NCI-H1930 (cell line): ENCODE measurements at regions not wholly inside any gene's neighbourhood (a gene's known extent, or its start where the extent isn't known, plus 50 kb on each side); places are given as distances from the start of the nearest gene placed in this dataset.

ENCODE experiments used
- DNase-seq, 2 experiments: peaks; one replicate each; lab custom pipeline; 2025; lab: John Stamatoyannopoulos, UW

DNA sequence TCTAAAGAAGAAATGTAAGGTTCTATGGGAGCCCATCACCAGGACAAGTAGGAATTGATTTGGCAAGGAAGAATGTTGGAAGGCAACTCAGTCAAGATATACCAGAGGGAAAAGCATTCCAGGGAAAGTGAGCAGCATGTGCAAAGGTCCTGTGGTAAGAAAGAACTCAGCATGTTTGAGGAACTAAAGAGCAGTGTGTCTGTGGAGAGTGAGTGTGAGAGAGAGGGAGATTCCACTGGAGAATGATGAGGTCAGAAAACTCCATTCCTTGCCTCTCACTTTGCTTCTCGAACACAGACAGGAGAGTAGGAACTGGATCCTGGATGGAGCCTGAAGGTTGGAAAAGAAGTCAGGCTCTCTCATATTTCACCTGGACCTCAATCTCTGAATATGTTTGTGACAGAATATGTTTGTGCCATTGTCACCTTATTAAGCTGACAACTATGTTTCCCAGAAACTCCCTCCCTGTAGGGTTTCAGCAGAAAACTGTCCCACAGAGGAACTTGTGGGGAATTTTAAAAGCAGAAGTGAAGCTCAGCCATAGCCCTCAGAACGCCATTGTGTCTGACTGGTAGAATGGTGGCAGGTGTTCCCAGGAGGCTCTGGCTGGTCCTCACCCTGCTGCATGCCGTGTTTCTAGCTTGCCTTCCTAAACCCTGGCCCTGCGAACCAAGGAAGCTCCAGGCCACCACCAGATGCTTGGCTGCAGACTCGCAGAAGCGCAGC, 382.4 kb upstream of the XYLT1 start:
- no peak for DNase-seq

DNA sequence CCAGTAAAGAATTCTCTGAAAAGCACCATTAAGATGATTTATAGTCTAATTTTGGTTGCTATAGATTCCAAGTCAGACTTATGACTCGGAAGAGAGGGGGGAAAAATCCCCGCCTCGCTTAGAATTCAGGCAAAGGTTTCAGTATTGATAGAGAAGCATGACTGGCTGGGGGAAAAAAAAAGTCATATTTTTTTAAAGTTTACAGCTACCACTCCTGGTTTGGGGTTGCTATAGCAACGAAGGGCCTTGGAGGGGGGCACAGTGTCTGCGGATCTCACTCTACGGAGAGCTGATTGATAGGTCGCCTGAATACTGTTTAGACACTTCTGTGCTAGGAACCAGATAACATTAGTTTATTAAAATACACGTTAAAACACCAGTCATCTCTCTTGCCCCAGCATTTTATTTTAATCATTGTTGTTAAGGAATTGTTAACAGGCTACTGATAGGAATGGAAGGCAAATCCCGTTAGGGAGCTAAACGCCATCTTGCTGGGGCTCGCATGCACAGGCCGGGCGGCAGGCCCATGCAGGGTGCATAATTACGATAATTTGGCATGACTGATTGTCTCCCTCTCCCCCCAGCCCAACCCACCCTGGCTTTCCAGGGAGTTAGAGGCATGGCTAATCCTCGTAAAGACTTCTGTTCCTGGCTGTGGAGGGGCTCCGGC, 380.0 kb upstream of the XYLT1 start:
- DNase-seq, result no peak

DNA sequence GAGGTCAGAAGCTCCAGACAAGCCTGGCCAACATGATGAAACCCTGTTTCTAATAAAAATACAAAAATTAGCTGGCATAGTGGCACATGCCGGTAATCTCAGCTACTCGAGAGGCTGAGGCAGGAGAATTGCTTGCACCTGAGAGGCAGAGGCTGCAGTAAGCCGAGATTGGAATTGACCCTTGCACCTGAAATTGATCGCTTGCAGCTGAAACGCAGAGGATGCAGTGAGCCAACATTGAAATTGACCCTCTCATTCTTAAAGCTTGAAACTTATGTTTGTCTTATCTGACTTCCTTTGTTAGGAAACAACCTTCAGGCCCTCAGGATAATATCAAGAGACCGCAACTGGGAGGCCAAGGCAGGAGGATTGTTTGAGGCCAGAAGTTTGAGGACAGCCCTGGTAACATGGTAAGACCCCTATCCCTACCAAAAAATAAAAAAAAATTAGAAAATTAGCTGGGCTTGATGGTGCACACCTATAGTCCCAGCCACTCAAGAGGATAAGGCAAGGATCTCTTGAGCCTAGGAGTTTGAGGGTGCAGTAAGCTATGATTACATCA, 376.6 kb upstream of the XYLT1 start:
- DNase-seq, result no peak

DNA sequence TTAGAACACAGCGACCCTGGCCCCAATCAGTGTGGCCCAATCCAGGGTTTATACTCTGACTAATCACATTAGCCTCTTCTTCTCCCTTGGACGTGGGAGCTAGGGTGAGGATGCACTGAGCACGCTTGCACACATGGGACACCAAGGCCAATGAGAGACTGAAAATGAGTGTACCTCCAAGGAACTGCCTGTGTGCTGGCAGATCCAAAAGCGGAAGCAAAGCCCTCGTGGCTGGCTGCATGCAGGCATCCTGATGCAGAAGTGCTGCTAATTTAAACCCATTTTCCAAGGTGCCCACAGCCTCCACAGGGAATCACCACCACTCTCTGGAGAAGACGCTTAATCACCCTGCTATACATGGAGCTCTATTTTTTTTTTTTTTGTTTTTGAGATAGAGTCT, 375.3 kb upstream of the XYLT1 start:
- DNase-seq, result no peak

DNA sequence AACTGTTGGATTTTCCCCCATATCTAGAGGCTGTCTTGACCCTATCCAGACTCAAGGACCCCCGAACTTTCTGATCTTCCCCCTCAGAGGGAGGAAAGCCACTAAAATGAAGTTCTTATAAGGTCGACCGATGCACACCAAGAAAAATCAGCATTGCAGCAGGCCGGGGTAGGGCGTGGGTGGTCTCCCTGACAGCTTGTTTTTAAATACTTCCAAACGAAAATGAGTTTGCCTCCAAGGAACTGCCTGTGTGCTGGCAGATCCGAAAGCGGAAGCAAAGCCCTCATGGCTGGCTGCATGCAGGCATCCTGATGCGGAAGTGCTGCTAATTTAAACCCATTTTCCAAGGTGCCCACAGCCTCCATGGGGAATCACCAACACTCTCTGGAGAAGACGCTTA, 374.3 kb upstream of the XYLT1 start:
- DNase-seq, result no peak

DNA sequence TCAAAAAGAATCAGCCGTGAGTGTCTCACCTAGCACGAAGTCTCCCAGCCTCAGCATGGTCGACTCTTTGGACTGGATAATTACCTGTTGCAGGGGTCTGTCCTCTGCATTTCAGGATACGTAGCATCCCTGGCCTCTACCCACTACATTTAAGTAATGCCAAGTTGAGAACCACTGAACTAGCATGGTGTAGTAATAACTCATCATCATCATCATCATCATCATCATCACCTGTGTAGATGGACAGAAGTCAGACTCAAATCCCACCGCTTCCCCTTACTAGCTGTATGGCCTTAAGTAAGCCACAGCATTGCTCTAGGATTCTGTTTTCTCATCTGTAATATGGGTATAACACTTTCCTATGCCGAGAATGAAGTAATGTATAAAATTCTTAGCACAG, 373.1 kb upstream of the XYLT1 start:
- DNase-seq, result no peak

DNA sequence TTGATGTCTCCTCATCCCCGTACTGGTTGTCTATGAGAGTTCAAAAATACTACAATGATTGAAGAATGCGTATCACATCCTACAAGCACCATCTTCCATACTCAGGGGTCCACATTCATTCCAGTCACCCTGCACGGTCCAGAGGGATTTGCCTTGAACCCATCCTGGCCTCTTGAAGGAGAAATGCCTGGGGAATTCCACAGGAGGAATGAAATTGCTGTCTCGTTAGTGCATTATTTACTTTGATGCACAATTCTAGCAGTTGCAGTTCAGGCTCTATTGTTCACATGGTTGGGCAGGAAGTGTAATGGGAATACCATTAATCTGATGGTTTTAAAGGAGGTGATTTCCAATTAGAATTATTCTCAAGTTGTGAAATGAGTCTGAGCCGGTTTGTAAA, 369.1 kb upstream of the XYLT1 start:
- DNase-seq, result no peak

DNA sequence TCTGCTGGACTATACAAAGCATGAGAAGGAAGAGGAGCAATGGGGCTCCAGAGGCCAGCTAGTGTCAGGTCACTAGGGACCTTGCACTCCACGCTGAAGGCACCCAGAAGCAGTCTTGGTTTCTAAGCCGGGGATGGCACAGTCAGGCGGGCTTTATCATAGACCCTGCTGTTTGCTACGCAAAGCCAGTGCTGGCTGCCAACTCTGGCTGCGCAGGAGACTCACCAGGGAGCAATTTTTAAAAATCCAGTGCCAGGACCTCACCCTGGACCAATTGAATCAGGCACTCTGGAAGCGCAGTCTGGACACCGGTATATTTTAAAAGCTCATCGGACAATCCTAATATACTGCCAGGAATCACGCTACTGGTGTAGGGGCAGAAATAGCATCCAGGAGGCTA, 368.5 kb upstream of the XYLT1 start:
- DNase-seq, result no peak

DNA sequence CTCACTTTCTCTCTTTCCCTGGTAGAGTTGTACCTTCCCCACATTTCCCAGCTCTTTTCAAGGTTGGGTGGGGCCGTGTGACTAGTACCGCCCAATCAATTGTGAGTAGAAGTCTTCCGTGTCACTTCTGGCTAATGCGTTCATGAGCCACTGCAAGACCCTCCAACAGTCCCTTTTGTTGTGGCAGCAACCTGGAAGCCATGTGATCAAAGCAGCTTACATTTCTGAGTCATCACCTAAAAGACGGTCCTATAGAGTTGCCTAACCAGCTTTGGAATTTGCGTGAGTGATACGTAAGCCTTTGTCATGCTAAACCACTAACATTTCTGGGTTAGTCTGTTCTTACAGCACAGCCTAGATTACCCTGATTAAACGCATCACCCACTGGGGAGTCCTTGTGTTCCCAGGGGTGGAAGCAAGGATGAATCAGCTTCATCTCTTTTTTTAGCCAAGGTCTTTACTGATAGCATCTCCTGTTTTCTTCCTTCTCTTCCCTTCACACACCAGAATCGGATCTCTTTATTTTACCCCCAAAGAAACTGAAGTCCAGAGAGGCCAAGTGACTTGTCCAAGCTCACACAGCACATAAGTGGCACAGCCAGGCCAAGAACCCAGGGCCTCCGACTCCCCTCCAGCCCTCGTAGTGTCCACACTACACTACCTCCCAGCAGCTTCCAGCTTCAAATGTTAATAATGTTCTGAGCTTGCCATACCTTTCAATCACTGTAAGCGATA, 366.3 kb upstream of the XYLT1 start:
- no peak for DNase-seq

DNA sequence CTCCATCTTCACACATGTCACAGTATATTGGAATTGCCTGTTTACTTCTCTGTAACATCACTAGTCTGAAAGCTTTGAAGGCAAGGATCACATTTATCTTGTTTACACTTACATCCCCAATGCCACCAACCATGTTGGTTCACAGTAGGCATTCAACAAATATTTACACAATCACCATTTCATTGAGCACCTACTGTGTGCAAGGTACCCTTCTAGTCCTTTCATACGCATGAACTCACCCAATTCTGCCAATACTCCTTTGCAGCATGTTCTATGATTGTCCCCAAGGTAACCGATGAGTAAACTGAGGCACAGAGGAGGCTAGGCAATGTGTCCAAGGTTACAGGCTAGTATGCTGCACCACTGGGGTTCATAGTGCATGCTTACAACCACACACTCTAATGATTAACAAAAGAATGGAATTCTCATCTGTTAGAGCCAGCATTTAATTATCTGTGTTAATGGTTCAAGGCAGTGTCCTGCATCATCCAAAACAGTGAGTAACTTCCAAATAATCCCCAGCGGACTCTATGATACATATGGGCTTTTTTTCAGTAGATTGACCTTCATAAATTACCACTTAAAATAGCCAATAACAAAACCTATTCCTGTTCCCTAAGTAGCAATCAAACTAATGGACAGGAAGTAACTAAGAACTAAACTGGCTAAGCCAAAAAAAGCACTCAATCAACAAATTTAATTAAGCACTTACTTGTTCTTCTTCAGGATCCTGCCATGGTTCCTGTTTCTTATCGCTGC, 364.5 kb upstream of the XYLT1 start:
- DNase-seq, result no peak

DNA sequence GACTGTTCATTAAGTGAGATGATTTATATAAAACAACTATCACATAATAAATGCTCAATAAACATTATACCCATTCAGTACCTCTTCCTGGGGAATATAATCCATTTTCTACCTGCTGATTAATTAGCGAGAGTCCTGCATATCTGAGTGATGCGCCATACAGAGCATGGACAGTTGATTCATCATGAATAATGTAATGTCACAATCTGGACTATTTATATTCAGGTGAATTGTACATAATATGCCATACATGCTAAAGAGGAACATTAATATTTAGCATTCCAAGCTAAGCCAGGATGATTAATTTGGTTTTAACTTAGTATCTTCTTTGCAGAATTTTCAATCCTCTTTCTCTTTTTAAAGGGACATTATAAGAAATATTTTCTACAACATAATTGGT, 362.0 kb upstream of the XYLT1 start:
- no peak for DNase-seq

DNA sequence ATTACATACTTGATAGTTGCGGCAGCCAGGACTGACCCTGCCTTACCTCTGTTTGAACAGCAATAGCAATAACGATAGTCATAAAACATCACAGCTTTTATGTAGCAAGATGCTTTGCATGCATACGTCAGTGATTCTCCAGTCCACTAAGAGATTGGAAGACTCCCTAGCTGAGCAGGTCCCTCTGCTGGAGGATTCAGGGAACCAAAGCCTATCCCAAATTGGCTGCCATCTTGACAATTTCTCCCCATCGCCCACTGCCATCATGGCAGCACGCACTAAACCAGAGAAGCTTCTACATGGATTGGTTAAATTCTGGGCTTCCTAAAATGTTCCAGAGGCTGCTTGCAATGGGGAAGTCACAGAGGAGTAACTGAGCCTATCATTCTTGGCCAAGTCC, 360.6 kb upstream of the XYLT1 start:
- DNase-seq, result peak in 1 of 2 experiments; percentile 9

DNA sequence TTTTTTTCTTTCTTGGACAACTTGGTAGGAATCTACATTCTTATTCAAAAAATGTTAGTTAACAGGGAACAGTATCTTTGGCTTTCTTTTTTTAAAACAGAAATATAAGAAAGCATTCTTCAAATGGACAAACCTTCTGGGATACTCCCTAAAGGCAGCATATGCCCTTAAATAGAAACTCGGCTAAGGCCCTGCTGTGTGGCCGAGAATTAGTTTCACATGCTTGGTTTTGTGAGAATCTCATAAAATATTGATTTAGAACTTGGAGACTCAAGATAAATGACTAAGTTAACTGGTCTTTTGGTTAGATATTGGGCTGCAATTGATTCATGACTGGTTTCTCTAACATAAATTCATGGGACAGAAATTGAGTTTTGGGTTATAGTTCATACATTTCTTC, 359.9 kb upstream of the XYLT1 start:
- no peak for DNase-seq

DNA sequence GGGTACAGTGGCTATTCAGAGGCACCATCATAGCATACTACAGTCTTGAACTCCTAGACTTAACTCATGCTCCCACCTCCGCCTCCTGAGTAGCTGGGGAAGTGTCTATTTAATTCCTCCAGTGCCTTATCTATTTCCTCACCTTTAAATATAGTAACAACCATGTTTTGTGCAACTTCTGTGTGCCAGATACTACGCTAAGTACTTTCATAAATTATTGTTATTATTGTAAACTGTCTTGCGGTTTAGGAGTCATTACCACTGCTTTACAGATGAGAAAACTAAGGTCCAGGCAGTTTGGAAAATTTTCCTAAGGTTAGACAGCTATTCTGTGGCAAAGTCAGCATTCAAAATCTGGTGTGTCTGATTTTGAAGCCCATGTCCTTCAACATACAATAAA, 359.1 kb upstream of the XYLT1 start:
- DNase-seq, result no peak

DNA sequence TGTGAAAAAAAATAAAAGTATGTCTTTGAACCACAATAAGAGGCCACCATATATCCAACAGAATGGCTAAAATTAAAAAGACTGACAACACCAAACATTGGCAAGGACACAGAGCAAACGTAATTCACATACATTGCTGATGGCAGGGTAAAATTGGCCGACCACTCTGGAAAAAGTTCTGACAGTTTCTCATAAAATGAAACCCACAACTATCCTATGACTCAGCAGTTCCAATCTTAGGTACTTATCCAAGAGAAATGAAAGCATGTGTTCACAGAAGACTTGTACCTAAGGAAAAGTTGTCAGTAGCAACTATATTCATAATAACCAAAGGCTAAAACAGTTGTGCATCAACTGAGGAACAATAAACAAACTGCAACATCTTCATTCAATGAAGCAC, 357.3 kb upstream of the XYLT1 start:
- DNase-seq, result no peak

DNA sequence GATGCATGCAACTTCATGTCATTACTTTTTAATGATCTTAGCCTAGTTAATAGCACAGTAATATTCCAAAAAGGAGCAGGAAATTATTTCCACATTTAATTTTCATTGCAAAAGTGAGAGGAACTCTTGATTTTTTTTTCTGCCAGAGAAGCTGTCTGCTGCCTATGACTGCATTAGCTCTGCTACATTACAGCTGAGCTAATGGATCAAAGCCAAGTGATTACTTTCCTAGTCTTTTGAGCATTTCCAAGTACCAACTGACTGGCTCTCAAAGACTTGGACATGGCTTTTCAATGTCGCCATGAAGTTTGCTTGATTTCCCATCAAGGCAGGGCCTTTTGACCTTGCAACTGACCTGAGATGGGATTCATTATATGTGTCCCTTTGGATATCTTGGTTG, 356.6 kb upstream of the XYLT1 start:
- no peak for DNase-seq

DNA sequence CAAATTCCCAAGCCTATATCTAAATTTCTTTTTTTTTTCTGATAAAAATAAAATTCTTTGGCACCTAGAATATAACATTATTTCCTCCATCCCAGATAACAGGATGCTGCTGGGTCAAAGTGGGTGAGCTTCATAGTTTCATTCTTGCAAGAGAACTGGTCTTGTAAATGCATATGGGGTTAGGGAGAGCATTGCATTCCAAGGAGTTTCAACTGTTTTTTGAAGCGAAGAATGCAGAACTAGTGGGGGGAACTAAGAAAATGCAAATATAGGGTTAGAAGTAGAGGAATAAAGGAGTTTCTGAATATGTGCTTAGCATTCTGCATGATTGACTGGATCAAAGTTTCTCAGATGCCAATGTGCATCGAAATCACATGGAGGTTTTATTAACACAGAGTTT, 347.2 kb upstream of the XYLT1 start:
- no peak for DNase-seq

DNA sequence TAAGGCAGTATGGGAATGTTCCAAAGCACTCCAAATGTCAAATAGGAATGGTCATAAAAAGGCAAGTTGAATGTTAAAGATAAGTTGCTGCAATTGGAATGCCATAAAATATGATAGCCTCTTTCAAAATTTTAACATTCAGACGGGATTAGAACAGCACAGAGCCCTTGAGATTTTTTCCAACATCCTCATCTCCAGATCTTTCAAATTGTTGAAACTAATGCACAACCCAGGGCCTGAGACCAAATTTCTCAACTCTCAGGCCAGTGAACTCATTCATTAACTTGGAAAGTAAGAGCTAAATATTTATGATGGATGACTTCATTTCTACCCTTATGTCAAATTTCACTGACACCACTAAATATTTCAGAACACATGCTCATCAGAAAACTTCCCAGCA, 346.5 kb upstream of the XYLT1 start:
- DNase-seq, result no peak

DNA sequence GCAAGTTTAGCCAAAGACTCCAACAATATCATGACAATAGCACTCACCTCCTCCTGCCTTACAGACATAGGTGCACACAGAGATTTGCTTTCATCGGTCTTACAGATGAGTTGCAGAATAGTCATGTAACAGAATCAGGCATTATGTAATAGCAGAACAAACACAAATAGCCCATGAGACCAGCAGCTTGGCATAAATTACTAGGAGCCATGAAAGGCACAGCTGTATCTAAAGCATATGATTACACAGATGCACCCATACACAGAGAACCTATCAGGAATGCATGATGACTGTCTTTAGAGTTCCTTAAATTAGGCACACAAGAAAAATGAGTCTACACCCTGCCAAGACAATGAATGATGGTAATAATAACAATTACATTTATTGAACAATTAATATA, 342.0 kb upstream of the XYLT1 start:
- DNase-seq, result no peak

DNA sequence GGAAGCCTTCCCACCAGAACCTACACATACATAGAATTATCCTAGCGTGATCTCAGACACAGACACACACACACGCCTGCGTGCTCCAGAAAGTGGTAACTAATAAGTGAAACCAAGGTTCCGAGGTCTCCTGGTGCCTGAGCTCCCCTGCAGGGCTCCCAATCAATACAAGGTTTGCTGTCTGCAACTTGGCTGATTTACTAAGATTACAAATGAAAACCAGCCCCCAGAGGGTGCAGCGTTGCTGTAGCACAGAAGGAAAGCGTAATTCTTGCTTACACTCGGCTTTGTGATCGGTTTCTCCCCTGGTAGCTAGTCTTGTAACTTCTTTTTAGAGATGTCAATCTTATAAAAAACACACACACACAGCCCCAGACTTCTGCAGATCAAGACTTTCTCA, 334.1 kb upstream of the XYLT1 start:
- DNase-seq, result no peak

DNA sequence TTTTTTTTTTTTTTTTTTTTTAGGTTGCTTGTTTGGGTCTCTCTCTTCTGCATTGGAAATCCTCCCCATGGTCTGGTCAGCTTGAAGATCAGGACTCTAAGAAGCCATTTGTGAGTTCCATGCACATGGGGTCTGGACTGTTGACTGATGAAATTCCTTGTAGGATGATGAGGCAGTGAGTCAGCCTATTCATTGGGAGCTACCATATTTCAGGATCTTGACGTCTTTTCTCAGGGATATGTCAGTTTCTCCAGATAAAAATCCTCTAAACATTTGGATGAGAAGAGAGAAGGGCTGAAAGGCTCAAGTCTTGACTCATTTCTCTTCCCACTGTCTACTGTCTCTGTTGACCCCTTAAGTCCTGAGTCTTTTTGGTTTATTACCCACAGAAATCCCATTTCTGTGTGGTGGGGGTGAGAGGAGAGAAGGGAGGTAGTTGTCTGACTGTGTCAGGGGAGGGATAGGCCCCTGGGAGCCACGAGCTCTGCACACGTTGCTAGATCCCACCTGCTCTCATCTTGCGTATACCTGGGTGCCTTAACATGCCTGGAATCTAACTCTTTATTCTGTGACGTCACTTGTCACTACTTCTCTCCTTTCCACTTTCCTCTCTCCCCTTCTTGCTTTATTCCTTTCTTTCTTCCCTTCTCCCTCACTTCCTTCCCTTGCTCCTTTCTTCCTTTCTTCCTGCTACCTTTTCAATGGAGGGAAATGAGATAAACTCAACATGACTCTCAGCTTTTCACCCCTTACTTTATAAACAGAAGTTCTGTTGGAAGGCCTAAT, 333.1 kb upstream of the XYLT1 start:
- DNase-seq, result no peak

DNA sequence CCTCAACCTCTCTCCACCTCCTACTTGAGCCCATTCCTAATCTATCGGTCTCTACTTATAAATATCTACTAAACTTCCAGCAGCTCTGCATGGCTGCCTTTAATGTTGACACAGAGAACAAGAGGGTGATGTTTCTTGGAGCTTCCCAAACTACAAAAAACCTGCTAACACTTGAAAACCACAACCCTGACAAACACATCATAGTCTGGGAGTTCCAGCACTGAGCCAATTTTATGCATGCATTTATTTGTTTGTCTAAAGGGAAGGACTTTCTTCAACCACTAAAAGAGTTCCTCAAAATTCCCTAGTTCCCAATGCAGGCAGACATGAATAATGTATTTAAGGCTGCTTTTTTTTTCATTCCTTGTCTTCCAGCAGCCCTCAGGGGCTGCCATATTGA, 331.8 kb upstream of the XYLT1 start:
- DNase-seq, result no peak
